ENCODE measurements at regions not wholly inside any gene's neighbourhood (a gene's known extent, or its start where the extent isn't known, plus 50 kb on each side); places are given as distances from the start of the nearest gene placed in this dataset.

GRCh38 chr12:13371797-13372196 is 175.3 kb downstream of the EMP1 start:
- H3K36me3 ChIP-seq (ENCODE audit: control insufficient read depth, low read length) = no peaks in the 10 kb centered on the region
- H3K4me3 ChIP-seq (ENCODE audit: low read length) = no peak overlapping the region
- H3K4me1 ChIP-seq (ENCODE audit: control insufficient read depth, low read length) = no peaks in the 10 kb centered on the region
- TF ChIP-seq, protein P1, sequence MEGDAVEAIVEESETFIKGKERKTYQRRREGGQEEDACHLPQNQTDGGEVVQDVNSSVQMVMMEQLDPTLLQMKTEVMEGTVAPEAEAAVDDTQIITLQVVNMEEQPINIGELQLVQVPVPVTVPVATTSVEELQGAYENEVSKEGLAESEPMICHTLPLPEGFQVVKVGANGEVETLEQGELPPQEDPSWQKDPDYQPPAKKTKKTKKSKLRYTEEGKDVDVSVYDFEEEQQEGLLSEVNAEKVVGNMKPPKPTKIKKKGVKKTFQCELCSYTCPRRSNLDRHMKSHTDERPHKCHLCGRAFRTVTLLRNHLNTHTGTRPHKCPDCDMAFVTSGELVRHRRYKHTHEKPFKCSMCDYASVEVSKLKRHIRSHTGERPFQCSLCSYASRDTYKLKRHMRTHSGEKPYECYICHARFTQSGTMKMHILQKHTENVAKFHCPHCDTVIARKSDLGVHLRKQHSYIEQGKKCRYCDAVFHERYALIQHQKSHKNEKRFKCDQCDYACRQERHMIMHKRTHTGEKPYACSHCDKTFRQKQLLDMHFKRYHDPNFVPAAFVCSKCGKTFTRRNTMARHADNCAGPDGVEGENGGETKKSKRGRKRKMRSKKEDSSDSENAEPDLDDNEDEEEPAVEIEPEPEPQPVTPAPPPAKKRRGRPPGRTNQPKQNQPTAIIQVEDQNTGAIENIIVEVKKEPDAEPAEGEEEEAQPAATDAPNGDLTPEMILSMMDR (IDR thresholded peaks at IDR 0.05; ENCODE audit: low read depth, low read length, poor library complexity, severe bottlenecking) = no peak
- no peak for TF ChIP-seq EZH2phosphoT487 (IDR thresholded peaks at IDR 0.05; ENCODE audit: borderline replicate concordance, low read length)
- no peaks in the 10 kb centered on the region for H3F3A ChIP-seq (ENCODE audit: control insufficient read depth, insufficient read depth)
- no peaks in the 10 kb centered on the region; the same call in 1 of the 2 replicates for H3K9me3 ChIP-seq (ENCODE audit: control insufficient read depth, insufficient read depth, low read length)
- no peaks in the 10 kb centered on the region for H4K20me1 ChIP-seq (ENCODE audit: control insufficient read depth, insufficient read depth, low read depth, low read length)
- H3K9me2 ChIP-seq (replicated peaks; ENCODE audit: control insufficient read depth, low read length) = no peaks in the 10 kb centered on the region
- no peaks in the 10 kb centered on the region for H3K27me3 ChIP-seq (ENCODE audit: control insufficient read depth, low read length)
- no peak overlapping the region for H3K4me2 ChIP-seq (ENCODE audit: low read length)
- no peaks in the 10 kb centered on the region for H3K79me2 ChIP-seq (ENCODE audit: control insufficient read depth, low read length)
- H3K27ac ChIP-seq (ENCODE audit: low read depth, low read length) = no peak overlapping the region

DNA sequence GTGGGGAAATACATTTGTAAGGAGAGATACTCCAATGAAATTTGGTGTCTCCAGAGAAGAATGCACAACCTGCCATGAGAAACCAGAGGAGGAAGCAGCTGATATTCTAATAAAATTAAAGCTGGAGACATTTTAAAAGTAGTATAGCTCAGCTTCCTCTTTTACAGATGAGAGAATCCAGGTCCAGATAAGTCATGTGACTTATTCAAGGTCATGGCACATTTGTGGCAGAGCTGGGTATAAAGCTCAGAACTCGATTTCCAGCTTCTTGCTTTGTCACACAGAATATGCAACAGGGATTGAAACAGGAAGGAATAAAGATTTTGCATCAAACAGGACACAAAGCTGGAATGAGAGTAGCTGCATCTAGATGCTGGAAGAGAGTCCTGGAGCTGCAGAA is 174.8 kb downstream of the EMP1 start:
- Histone ChIP-seq H3K27ac (ENCODE audit: low read depth, low read length) (no peak overlapping the region), H3K4me2 (ENCODE audit: low read length) (no peak overlapping the region), H3K36me3 (ENCODE audit: control insufficient read depth, low read length) (no peaks in the 10 kb centered on the region), H3F3A (ENCODE audit: control insufficient read depth, insufficient read depth) (no peaks in the 10 kb centered on the region), H4K20me1 (ENCODE audit: control insufficient read depth, insufficient read depth, low read depth, low read length) (no peaks in the 10 kb centered on the region), H3K27me3 (ENCODE audit: control insufficient read depth, low read length) (no peaks in the 10 kb centered on the region), H3K9me3 (ENCODE audit: control insufficient read depth, insufficient read depth, low read length) (no peaks in the 10 kb centered on the region; the same call in 1 of the 2 replicates), H3K79me2 (ENCODE audit: control insufficient read depth, low read length) (no peaks in the 10 kb centered on the region), H3K4me3 (ENCODE audit: low read length) (no peak overlapping the region), H3K9me2 (replicated peaks; ENCODE audit: control insufficient read depth, low read length) (no peaks in the 10 kb centered on the region), H3K4me1 (ENCODE audit: control insufficient read depth, low read length) (no peaks in the 10 kb centered on the region)
- TF ChIP-seq EZH2phosphoT487 (IDR thresholded peaks at IDR 0.05; ENCODE audit: borderline replicate concordance, low read length) = no peak
- TF ChIP-seq, protein P1 (IDR thresholded peaks at IDR 0.05; ENCODE audit: low read depth, low read length, poor library complexity, severe bottlenecking) = no peak

GRCh38 chr12:13369474-13370056 is 173.0 kb downstream of the EMP1 start:
- Histone ChIP-seq H3K4me3 (ENCODE audit: low read length) (no peak overlapping the region), H3K9me3 (ENCODE audit: control insufficient read depth, insufficient read depth, low read length) (no peaks in the 10 kb centered on the region; the same call in 1 of the 2 replicates), H3K27ac (ENCODE audit: low read depth, low read length) (no peak overlapping the region), H3K4me2 (ENCODE audit: low read length) (no peak overlapping the region), H3F3A (ENCODE audit: control insufficient read depth, insufficient read depth) (no peaks in the 10 kb centered on the region), H3K9me2 (replicated peaks; ENCODE audit: control insufficient read depth, low read length) (no peaks in the 10 kb centered on the region), H3K4me1 (ENCODE audit: control insufficient read depth, low read length) (no peaks in the 10 kb centered on the region), H3K79me2 (ENCODE audit: control insufficient read depth, low read length) (no peaks in the 10 kb centered on the region), H4K20me1 (ENCODE audit: control insufficient read depth, insufficient read depth, low read depth, low read length) (no peaks in the 10 kb centered on the region), H3K36me3 (ENCODE audit: control insufficient read depth, low read length) (no peaks in the 10 kb centered on the region), H3K27me3 (ENCODE audit: control insufficient read depth, low read length) (no peaks in the 10 kb centered on the region)
- no peak for TF ChIP-seq EZH2phosphoT487 (IDR thresholded peaks at IDR 0.05; ENCODE audit: borderline replicate concordance, low read length)
- TF ChIP-seq, protein P1 (IDR thresholded peaks at IDR 0.05; ENCODE audit: low read depth, low read length, poor library complexity, severe bottlenecking) = no peak
